Mesenchymal stem cell (in vitro differentiated cells and primary cell): ENCODE measurements at regions not wholly inside any gene's neighbourhood (a gene's known extent, or its start where the extent isn't known, plus 50 kb on each side); places are given as distances from the start of the nearest gene placed in this dataset.

Experiments used
- DNase-seq: peaks from one replicate; pipeline ENCODE4 v3.0.0-alpha.2; 2013
- H2AFZ ChIP-seq: one replicate; pipeline ENCODE4 v1.6.1; 2013; ENCODE audit warnings: low read depth, mild to moderate bottlenecking, control low read depth, inconsistent platforms, low read length, moderate library complexity
- H2AK5ac ChIP-seq: 2 replicates; pipeline ENCODE4 v1.6.1; 2013; ENCODE audit warnings: low read length, moderate library complexity, mild to moderate bottlenecking, inconsistent platforms; ENCODE audit not compliant: severe bottlenecking
- H2BK120ac ChIP-seq: one replicate; pipeline ENCODE4 v1.6.1; 2013; ENCODE audit warnings: low read depth, mild to moderate bottlenecking, inconsistent platforms, low read length, moderate library complexity
- H2BK12ac ChIP-seq, 2 experiments: one replicate each; pipeline ENCODE4 v1.6.1; 2013; ENCODE audit warnings: inconsistent platforms in 2 of 2, low read length in 2 of 2, mild to moderate bottlenecking in 2 of 2, moderate library complexity in 2 of 2, control low read depth in 1 of 2
- H2BK15ac ChIP-seq: one replicate; pipeline ENCODE4 v1.6.1; 2013; ENCODE audit warnings: mild to moderate bottlenecking, low read depth, inconsistent platforms; ENCODE audit not compliant: poor library complexity, severe bottlenecking
- H2BK5ac ChIP-seq: 2 replicates; pipeline ENCODE4 v1.6.1; 2013; ENCODE audit warnings: low read depth, mild to moderate bottlenecking, low read length, control low read depth, inconsistent platforms; ENCODE audit not compliant: poor library complexity, severe bottlenecking
- H3K14ac ChIP-seq, 2 experiments: one replicate each; pipeline ENCODE4 v1.6.1; 2013; ENCODE audit warnings: inconsistent platforms in 2 of 2, low read length in 2 of 2, control low read depth in 1 of 2, mild to moderate bottlenecking in 1 of 2, moderate library complexity in 1 of 2
- H3K18ac ChIP-seq, 2 experiments: one replicate each; pipeline ENCODE4 v1.6.1; 2013; ENCODE audit warnings: inconsistent platforms in 2 of 2, low read length in 2 of 2, control low read depth in 1 of 2, low read depth in 1 of 2, mild to moderate bottlenecking in 1 of 2
- H3K23ac ChIP-seq, 2 experiments: one replicate each; pipeline ENCODE4 v1.6.1; 2013; ENCODE audit warnings: inconsistent platforms in 2 of 2, low read length in 2 of 2, mild to moderate bottlenecking in 2 of 2, moderate library complexity in 2 of 2, control low read depth in 1 of 2
- H3K27ac ChIP-seq: 2 replicates; pipeline ENCODE4 v1.5.1; 2013; ENCODE audit warnings: mild to moderate bottlenecking, moderate library complexity, low read length, control low read depth, inconsistent platforms; ENCODE audit not compliant: poor library complexity, severe bottlenecking
- H3K27me3 ChIP-seq, 2 experiments: 2 replicates each; pipeline versions ENCODE4 v1.6.1 to v1.7.0; 2013; ENCODE audit warnings: low read length in 2 of 2, mild to moderate bottlenecking in 2 of 2, moderate library complexity in 2 of 2, control low read depth in 1 of 2, inconsistent platforms in 1 of 2; ENCODE audit not compliant: control insufficient read depth in 1 of 2, insufficient read depth in 1 of 2
- H3K36me3 ChIP-seq, 2 experiments: 2 replicates each; pipeline versions ENCODE4 v1.6.1 to v1.7.0; 2013; ENCODE audit warnings: low read length in 2 of 2, control low read depth in 1 of 2, inconsistent platforms in 1 of 2, low read depth in 1 of 2, mild to moderate bottlenecking in 1 of 2; ENCODE audit not compliant: insufficient read depth in 2 of 2, control insufficient read depth in 1 of 2
- H3K4ac ChIP-seq, 2 experiments: one replicate each; pipeline ENCODE4 v1.6.1; 2013; ENCODE audit warnings: inconsistent platforms in 2 of 2, low read length in 2 of 2, mild to moderate bottlenecking in 2 of 2, moderate library complexity in 2 of 2, control low read depth in 1 of 2, low read depth in 1 of 2
- H3K4me1 ChIP-seq: 2 replicates; pipeline ENCODE4 v1.6.1; 2013; ENCODE audit warnings: low read depth, low read length, control low read depth; ENCODE audit not compliant: control insufficient read depth, insufficient read depth
- H3K4me2 ChIP-seq: 2 replicates; pipeline ENCODE4 v1.6.1; 2013; ENCODE audit warnings: low read length, mild to moderate bottlenecking, inconsistent platforms; ENCODE audit not compliant: poor library complexity, severe bottlenecking
- H3K4me3 ChIP-seq, 2 experiments: 2 replicates each; pipeline versions ENCODE4 v1.5.1 to v1.7.0; 2013; ENCODE audit warnings: low read length in 2 of 2, mild to moderate bottlenecking in 2 of 2, control low read depth in 1 of 2, low read depth in 1 of 2; ENCODE audit not compliant: insufficient read depth in 1 of 2
- H3K79me1 ChIP-seq: replicated peaks from 2 replicates; pipeline ENCODE4 v1.6.1; 2013; ENCODE audit warnings: mild to moderate bottlenecking, control low read depth, low read length, inconsistent platforms; ENCODE audit not compliant: poor library complexity, severe bottlenecking
- H3K9ac ChIP-seq: 2 replicates; pipeline ENCODE4 v1.7.0; 2013; ENCODE audit warnings: mild to moderate bottlenecking, low read length, moderate library complexity
- H3K9me3 ChIP-seq: 2 replicates; pipeline ENCODE4 v1.7.0; 2013; ENCODE audit warnings: mild to moderate bottlenecking, low read length; ENCODE audit not compliant: control insufficient read depth
- H4K8ac ChIP-seq: one replicate; pipeline ENCODE4 v1.6.1; 2013; ENCODE audit warnings: inconsistent platforms, mild to moderate bottlenecking, low read length, moderate library complexity
- H4K91ac ChIP-seq: one replicate; pipeline ENCODE4 v1.6.1; 2013; ENCODE audit warnings: mild to moderate bottlenecking, low read length, inconsistent platforms
- WGBS: methylation state at CpG from one replicate; pipeline ENCODE4 v1.1.7; 2013; ENCODE audit warnings: mixed read lengths; 5-methylcytosine and 5-hydroxymethylcytosine counted together

DNA sequence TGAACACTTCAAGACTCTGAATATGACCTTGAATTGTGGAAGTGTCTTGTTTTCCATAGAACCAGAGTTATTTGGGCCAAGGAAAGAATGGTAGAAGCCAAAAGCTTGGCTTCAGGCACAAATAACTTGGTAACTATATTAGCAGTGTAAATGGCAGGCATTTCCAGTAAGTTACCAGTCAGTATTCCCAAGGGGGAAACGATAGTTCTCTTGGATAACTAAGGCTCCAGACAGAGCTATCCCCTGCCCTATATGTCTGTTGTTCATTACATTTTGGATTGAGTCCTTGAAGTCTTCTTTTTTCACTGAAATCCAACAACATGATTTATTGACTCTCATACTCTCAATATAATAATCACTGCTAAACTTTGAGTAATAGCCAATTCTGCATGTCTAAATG is 364.1 kb downstream of the MAGEB5 start:
- Histone ChIP-seq H2AK5ac (no peak overlapping the region), H3K79me1 (no peaks in the 10 kb centered on the region), H3K4ac (no peak overlapping the region), H2BK12ac (no peak overlapping the region), H3K18ac (no peak overlapping the region), H3K27me3 (no peaks in the 10 kb centered on the region), H3K4me2 (no peak overlapping the region), H3K23ac (no peak overlapping the region), H3K4me1 (no peaks in the 10 kb centered on the region), H3K4me3 (no peak overlapping the region), H3K9me3 (no peaks in the 10 kb centered on the region), H4K8ac (no peak overlapping the region), H2BK5ac (no peak overlapping the region), H3K27ac (no peak overlapping the region), H4K91ac (no peak overlapping the region), H2BK15ac (no peak overlapping the region), H2BK120ac (no peak overlapping the region), H3K14ac (no peak overlapping the region), H3K9ac (no peak overlapping the region), H3K36me3 (no peaks in the 10 kb centered on the region), H2AFZ (no peak overlapping the region)
- WGBS: no CpG with 5 or more reads among the region's 1 CpG
- DNase-seq: no peak

DNA sequence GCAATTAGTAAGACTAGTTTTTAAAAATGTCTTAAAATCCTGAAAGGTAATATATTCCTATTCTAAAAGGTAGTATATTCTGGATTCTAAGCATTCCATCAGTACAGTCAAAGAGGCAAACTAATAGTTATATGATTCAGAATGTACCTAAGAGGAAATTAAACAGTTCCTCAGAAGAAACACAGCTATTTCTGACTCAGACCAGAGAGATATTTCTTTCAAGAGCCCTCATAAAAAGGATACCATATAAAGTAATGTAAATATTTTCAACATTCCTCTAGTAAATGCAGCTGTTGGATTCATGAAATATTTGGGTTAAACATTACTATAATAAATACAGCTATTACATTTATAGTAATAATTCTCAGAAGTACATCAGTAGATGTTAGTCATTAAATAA is 358.3 kb downstream of the MAGEB5 start:
- no peaks in the 10 kb centered on the region for H3K27me3 ChIP-seq
- H2BK120ac ChIP-seq: no peak overlapping the region
- H3K14ac ChIP-seq: no peak overlapping the region
- H3K9me3 ChIP-seq: no peaks in the 10 kb centered on the region
- no peak overlapping the region for H2BK15ac ChIP-seq
- H4K8ac ChIP-seq: no peak overlapping the region
- H3K23ac ChIP-seq: no peak overlapping the region
- H3K4me2 ChIP-seq: no peak overlapping the region
- H2BK12ac ChIP-seq: no peak overlapping the region
- H3K4me1 ChIP-seq: no peaks in the 10 kb centered on the region
- no peak overlapping the region for H3K4ac ChIP-seq
- no peak overlapping the region for H3K18ac ChIP-seq
- H2BK5ac ChIP-seq: no peak overlapping the region
- H2AK5ac ChIP-seq: no peak overlapping the region
- H3K9ac ChIP-seq: no peak overlapping the region
- H3K27ac ChIP-seq: no peak overlapping the region
- no peak overlapping the region for H4K91ac ChIP-seq
- DNase-seq: no peak
- no peaks in the 10 kb centered on the region for H3K79me1 ChIP-seq
- no peak overlapping the region for H2AFZ ChIP-seq
- H3K36me3 ChIP-seq: no peaks in the 10 kb centered on the region
- H3K4me3 ChIP-seq: no peak overlapping the region

DNA sequence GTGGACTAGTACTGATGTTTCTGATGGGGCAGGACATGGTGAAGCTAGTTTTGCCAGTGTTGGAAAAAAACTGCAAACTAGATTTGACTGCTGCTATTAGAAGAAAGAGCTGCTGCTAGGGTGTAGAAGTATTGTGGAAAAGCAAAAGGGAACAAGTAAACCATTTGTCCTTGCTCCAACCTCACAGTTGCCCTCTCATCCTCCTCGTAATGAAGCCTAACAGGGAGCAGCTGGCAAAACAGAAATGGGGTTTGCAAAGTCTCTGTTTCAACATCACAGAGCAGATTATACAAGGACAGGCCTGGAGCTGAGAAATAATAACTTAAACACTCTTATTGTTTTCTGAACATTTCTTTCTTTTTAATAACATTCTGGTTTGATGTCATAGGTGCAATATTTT is 346.2 kb downstream of the MAGEB5 start:
- WGBS: no CpG with 5 or more reads among the region's 1 CpG
- Histone ChIP-seq H2BK5ac (no peak overlapping the region), H3K27me3 (no peaks in the 10 kb centered on the region), H4K8ac (no peak overlapping the region), H3K4ac (no peak overlapping the region), H2BK15ac (no peak overlapping the region), H3K79me1 (no peaks in the 10 kb centered on the region), H3K27ac (no peak overlapping the region), H2BK12ac (no peak overlapping the region), H3K4me1 (no peaks in the 10 kb centered on the region), H3K23ac (no peak overlapping the region), H4K91ac (no peak overlapping the region), H3K9me3 (no peaks in the 10 kb centered on the region), H2AK5ac (no peak overlapping the region), H3K4me2 (no peak overlapping the region), H3K9ac (no peak overlapping the region), H2BK120ac (no peak overlapping the region), H3K14ac (no peak overlapping the region), H2AFZ (no peak overlapping the region), H3K4me3 (no peak overlapping the region), H3K18ac (no peak overlapping the region), H3K36me3 (no peaks in the 10 kb centered on the region)
- DNase-seq: no peak

DNA sequence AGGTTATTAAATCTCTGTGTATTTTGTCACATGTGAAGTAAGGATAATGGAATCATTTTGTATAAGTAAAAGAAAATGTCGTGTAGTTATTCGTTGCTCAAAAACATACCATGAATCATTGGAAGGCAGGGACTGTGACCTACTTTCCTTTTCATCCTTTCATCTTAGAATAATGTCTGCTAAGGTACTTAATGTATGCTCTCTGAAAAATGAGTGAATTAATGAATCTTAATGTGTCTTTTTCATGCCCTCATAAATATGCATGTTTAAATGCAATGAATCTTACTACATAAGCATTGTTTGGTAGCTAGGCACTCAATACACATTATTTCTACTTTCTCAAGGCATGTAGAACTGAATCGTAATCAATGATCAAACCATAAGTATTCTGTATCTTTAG is 343.9 kb downstream of the MAGEB5 start:
- no peak overlapping the region for H3K18ac ChIP-seq
- no peaks in the 10 kb centered on the region for H3K27me3 ChIP-seq
- H4K8ac ChIP-seq: no peak overlapping the region
- H3K9me3 ChIP-seq: no peaks in the 10 kb centered on the region
- no peak overlapping the region for H3K27ac ChIP-seq
- H2BK12ac ChIP-seq: no peak overlapping the region
- H2BK5ac ChIP-seq: no peak overlapping the region
- no peak overlapping the region for H3K23ac ChIP-seq
- H3K4me1 ChIP-seq: no peaks in the 10 kb centered on the region
- H3K4me2 ChIP-seq: no peak overlapping the region
- H2AFZ ChIP-seq: no peak overlapping the region
- no peak for DNase-seq
- H3K9ac ChIP-seq: no peak overlapping the region
- no peak overlapping the region for H3K14ac ChIP-seq
- WGBS: no CpG with 5 or more reads among the region's 3 CpGs
- no peaks in the 10 kb centered on the region for H3K36me3 ChIP-seq
- H4K91ac ChIP-seq: no peak overlapping the region
- H2BK120ac ChIP-seq: no peak overlapping the region
- H2AK5ac ChIP-seq: no peak overlapping the region
- H2BK15ac ChIP-seq: no peak overlapping the region
- H3K4me3 ChIP-seq: no peak overlapping the region
- H3K4ac ChIP-seq: no peak overlapping the region
- H3K79me1 ChIP-seq: no peaks in the 10 kb centered on the region
